ENCODE measurements at regions not wholly inside any gene's neighbourhood (a gene's known extent, or its start where the extent isn't known, plus 50 kb on each side); places are given as distances from the start of the nearest gene placed in this dataset.

GRCh38 chr1:29502911-29503840, 266.9 kb downstream of the PTPRU start:
- TF ChIP-seq ZNF274 (IDR thresholded peaks at IDR 0.05; ENCODE audit: low read depth, low read length) (no peak), SUZ12 (IDR thresholded peaks at IDR 0.05; ENCODE audit: extremely low read depth, insufficient read depth, insufficient read length) (no peak)

All from NT2/D1 (cell line).